ENCODE measurements at regions not wholly inside any gene's neighbourhood (a gene's known extent, or its start where the extent isn't known, plus 50 kb on each side); places are given as distances from the start of the nearest gene placed in this dataset.

- TF ChIP-seq POLR2AphosphoS5 (IDR thresholded peaks at IDR 0.05; ENCODE audit: low read depth, low read length): no peak
- no peak for TF ChIP-seq FOXP2 (optimal IDR thresholded peaks at IDR 0.05; ENCODE audit: borderline replicate concordance, extremely low read depth, extremely low read length, insufficient read depth)
- no peak for TF ChIP-seq SIN3A (IDR thresholded peaks at IDR 0.05; ENCODE audit: borderline replicate concordance, insufficient read depth, low read length)
Measured at GRCh38 chr10:24027107-24027506, 181.8 kb upstream of the KIAA1217 start.
